Hepatocyte (in vitro differentiated cells): ENCODE measurements at regions not wholly inside any gene's neighbourhood (a gene's known extent, or its start where the extent isn't known, plus 50 kb on each side); places are given as distances from the start of the nearest gene placed in this dataset.
"Not testable (repeated sequence)": the region's sequence is repeated elsewhere in the genome, so short reads cannot be mapped to it uniquely, and the experiment has no call there.

ENCODE experiments used
- DNase-seq: peaks from one replicate; pipeline ENCODE4 v3.0.0-alpha.2; 2016; ENCODE audit warnings: low spot score
- H2AFZ ChIP-seq: fragments of 200-600 bp; sonication (generic); 2 replicates; pipeline ENCODE4 v1.6.0; 2016; ENCODE audit warnings: antibody characterized with exemption, mild to moderate bottlenecking
- H3K27ac ChIP-seq: fragments of 200-600 bp; sonication (generic); 2 replicates; pipeline ENCODE4 v1.5.1; 2016; ENCODE audit warnings: mild to moderate bottlenecking
- H3K27me3 ChIP-seq: fragments of 200-600 bp; sonication (generic); 2 replicates; pipeline ENCODE4 v1.6.1; 2016
- H3K36me3 ChIP-seq: fragments of 200-600 bp; sonication (generic); replicated peaks from 2 replicates; pipeline ENCODE4 v1.5.1; 2016; ENCODE audit warnings: low read depth; ENCODE audit not compliant: insufficient read depth
- H3K4me1 ChIP-seq: fragments of 200-600 bp; sonication (generic); 2 replicates; pipeline ENCODE4 v1.5.1; 2016; ENCODE audit warnings: mild to moderate bottlenecking, moderate library complexity; ENCODE audit not compliant: insufficient read depth
- H3K4me2 ChIP-seq: fragments of 200-600 bp; sonication (generic); 2 replicates; pipeline ENCODE4 v1.6.0; 2016
- H3K4me3 ChIP-seq: fragments of 200-600 bp; sonication (generic); 2 replicates; pipeline ENCODE4 v1.5.1; 2016; ENCODE audit warnings: mild to moderate bottlenecking
- H3K79me2 ChIP-seq: fragments of 200-600 bp; sonication (generic); 2 replicates; pipeline ENCODE4 v1.6.0; 2017; ENCODE audit warnings: mild to moderate bottlenecking
- H3K9me2 ChIP-seq: fragments of 200-600 bp; sonication (generic); replicated peaks from 2 replicates; pipeline ENCODE4 v1.6.0; 2017; ENCODE audit warnings: mild to moderate bottlenecking; ENCODE audit not compliant: insufficient read depth
- H3K9me3 ChIP-seq: fragments of 200-600 bp; sonication (generic); 2 replicates; pipeline ENCODE4 v1.5.1; 2016; ENCODE audit warnings: low read depth, mild to moderate bottlenecking
- H4K20me1 ChIP-seq: fragments of 200-600 bp; sonication (generic); 2 replicates; pipeline ENCODE4 v1.6.0; 2016; ENCODE audit warnings: mild to moderate bottlenecking; ENCODE audit not compliant: insufficient read depth, poor library complexity, severe bottlenecking
- WGBS: methylation state at CpG from one replicate; pipeline ENCODE4 v1.1.6; 2016; ENCODE audit warnings: low lambda C conversion rate; ENCODE audit errors: missing lambda C conversion rate; 5-methylcytosine and 5-hydroxymethylcytosine counted together

- H3K27me3 ChIP-seq, H2AFZ ChIP-seq, H3K9me3 ChIP-seq, H3K27ac ChIP-seq, H3K4me1 ChIP-seq, H4K20me1 ChIP-seq, H3K4me2 ChIP-seq, H3K79me2 ChIP-seq, H3K36me3 ChIP-seq, DNase-seq, H3K4me3 ChIP-seq, H3K9me2 ChIP-seq: not testable (repeated sequence)
- 83% methylated on average over 25 of the region's 28 CpGs for whole genome bisulfite sequencing
Measured at GRCh38 chr12:31162896-31163560, 89.4 kb downstream of the DDX11 start.

GRCh38 chr12:31174293-31174692 is 100.6 kb downstream of the DDX11 start:
- not testable (repeated sequence) for H3K9me3 ChIP-seq, H3K9me2 ChIP-seq, DNase-seq, H3K4me2 ChIP-seq, H3K27me3 ChIP-seq, H2AFZ ChIP-seq, H4K20me1 ChIP-seq, H3K36me3 ChIP-seq, H3K27ac ChIP-seq, H3K4me3 ChIP-seq, H3K79me2 ChIP-seq, H3K4me1 ChIP-seq
- WGBS: 76% methylated on average over 1 of the region's 1 CpG

GRCh38 chr12:31177514-31177913 is 103.9 kb downstream of the DDX11 start:
- not testable (repeated sequence) for DNase-seq, H3K79me2 ChIP-seq, H3K4me1 ChIP-seq, H3K27ac ChIP-seq, H3K27me3 ChIP-seq, H3K9me3 ChIP-seq, H2AFZ ChIP-seq, H3K4me3 ChIP-seq, H3K4me2 ChIP-seq, H4K20me1 ChIP-seq, H3K9me2 ChIP-seq, H3K36me3 ChIP-seq
- 67% methylated on average over 1 of the region's 4 CpGs for WGBS

- H3K36me3 ChIP-seq, H4K20me1 ChIP-seq, DNase-seq, H3K4me1 ChIP-seq, H3K9me2 ChIP-seq, H3K27me3 ChIP-seq, H2AFZ ChIP-seq, H3K27ac ChIP-seq, H3K79me2 ChIP-seq, H3K4me3 ChIP-seq, H3K9me3 ChIP-seq, H3K4me2 ChIP-seq: not testable (repeated sequence)
- 95% methylated on average over 4 of the region's 4 CpGs for WGBS
Measured at GRCh38 chr12:31178875-31179274, 105.2 kb downstream of the DDX11 start.

- not testable (repeated sequence) for H3K4me2 ChIP-seq, H3K27me3 ChIP-seq, DNase-seq, H4K20me1 ChIP-seq, H3K9me3 ChIP-seq, H3K9me2 ChIP-seq, H3K4me3 ChIP-seq, H3K27ac ChIP-seq, H2AFZ ChIP-seq, H3K4me1 ChIP-seq, H3K79me2 ChIP-seq, H3K36me3 ChIP-seq
- WGBS: 38% methylated on average over 2 of the region's 2 CpGs
Measured at GRCh38 chr12:31179627-31180237, 106.1 kb downstream of the DDX11 start.

- not testable (repeated sequence) for H2AFZ ChIP-seq, H3K79me2 ChIP-seq, H3K36me3 ChIP-seq, H3K9me3 ChIP-seq, H3K27ac ChIP-seq, H3K4me1 ChIP-seq, H3K4me3 ChIP-seq, DNase-seq, H4K20me1 ChIP-seq, H3K4me2 ChIP-seq, H3K9me2 ChIP-seq, H3K27me3 ChIP-seq
Measured at GRCh38 chr12:31182571-31182970, 108.9 kb downstream of the DDX11 start.

GRCh38 chr12:31183107-31183506 is 109.4 kb downstream of the DDX11 start:
- H2AFZ ChIP-seq, H3K79me2 ChIP-seq, H4K20me1 ChIP-seq, H3K4me2 ChIP-seq, H3K27me3 ChIP-seq, H3K4me1 ChIP-seq, H3K9me3 ChIP-seq, H3K27ac ChIP-seq, DNase-seq, H3K36me3 ChIP-seq, H3K4me3 ChIP-seq, H3K9me2 ChIP-seq: not testable (repeated sequence)
- WGBS: 40% methylated on average over 1 of the region's 1 CpG

- H3K36me3 ChIP-seq, H3K4me2 ChIP-seq, H3K9me3 ChIP-seq, H3K4me1 ChIP-seq, H3K27ac ChIP-seq, H3K9me2 ChIP-seq, DNase-seq, H3K27me3 ChIP-seq, H2AFZ ChIP-seq, H3K4me3 ChIP-seq, H4K20me1 ChIP-seq, H3K79me2 ChIP-seq: not testable (repeated sequence)
- WGBS: no CpG with 5 or more reads among the region's 1 CpG
Measured at GRCh38 chr12:31183899-31184298, 110.2 kb downstream of the DDX11 start.

GRCh38 chr12:31184667-31185066 is 111.0 kb downstream of the DDX11 start:
- not testable (repeated sequence) for H3K9me3 ChIP-seq, H3K9me2 ChIP-seq, DNase-seq, H3K27ac ChIP-seq, H3K4me3 ChIP-seq, H3K4me2 ChIP-seq, H2AFZ ChIP-seq, H3K27me3 ChIP-seq, H4K20me1 ChIP-seq, H3K36me3 ChIP-seq, H3K4me1 ChIP-seq, H3K79me2 ChIP-seq
- 89% methylated on average over 14 of the region's 20 CpGs for WGBS
